PC-3 (cell line): ENCODE measurements at regions not wholly inside any gene's neighbourhood (a gene's known extent, or its start where the extent isn't known, plus 50 kb on each side); places are given as distances from the start of the nearest gene placed in this dataset.

ENCODE experiments used
- ATAC-seq: fragments of 200-7000 bp; cut with Tn5 transposase; 2 replicates; pipeline ENCODE4 v1.9.1; 2020; ENCODE audit warnings: mild to moderate bottlenecking, moderate library complexity
- BruUV-seq: library from RNA; stranded (reverse); fragments of 400-500 nt; replicated peaks from 2 replicates; lab custom pipeline; 2021; lab: Mats Ljungman, UMichigan
- CTCF ChIA-PET: fragments of 300-600 bp; sonication (Branson Sonifier 250); formaldehyde crosslinking; loops from one replicate; lab custom pipeline; 2022; ENCODE audit warnings: antibody characterized with exemption; lab: Charles Lee
- POLR2A ChIA-PET: fragments of 300-600 bp; sonication (Branson Sonifier 250); formaldehyde crosslinking; loops from one replicate; lab custom pipeline; 2022; ENCODE audit warnings: antibody characterized with exemption; ENCODE audit not compliant: unreplicated experiment; lab: Charles Lee
- DNase-seq: peaks from one replicate; pipeline ENCODE4 v3.0.0-alpha.2; 2015
- H2AFZ ChIP-seq: fragments of 300-600 bp; sonication (generic); 2 replicates; pipeline ENCODE4 v1.6.0; 2016; ENCODE audit warnings: antibody characterized with exemption, low read length
- H3F3A ChIP-seq: fragments of 300-600 bp; sonication (generic); one replicate; pipeline ENCODE4 v1.6.0; 2017; ENCODE audit warnings: antibody characterized with exemption, low read length, control low read depth, mild to moderate bottlenecking; ENCODE audit not compliant: unreplicated experiment
- H3K27ac ChIP-seq: fragments of 300-600 bp; sonication (generic); 2 replicates; pipeline ENCODE4 v1.5.1; 2016; ENCODE audit warnings: mild to moderate bottlenecking, low read length
- H3K27me3 ChIP-seq: fragments of 300-600 bp; sonication (generic); 2 replicates; pipeline ENCODE4 v1.6.1; 2016; ENCODE audit warnings: low read length, mixed read lengths
- H3K36me3 ChIP-seq: fragments of 300-600 bp; sonication (generic); 2 replicates; pipeline ENCODE4 v1.6.1; 2016; ENCODE audit warnings: low read depth, mixed run types, low read length, mixed read lengths
- H3K4me1 ChIP-seq: fragments of 300-600 bp; sonication (generic); 2 replicates; pipeline ENCODE4 v1.5.1; 2016; ENCODE audit warnings: low read length; ENCODE audit not compliant: insufficient read depth
- H3K4me2 ChIP-seq: fragments of 300-600 bp; sonication (generic); 2 replicates; pipeline ENCODE4 v1.6.0; 2016; ENCODE audit warnings: low read length
- H3K4me3 ChIP-seq: fragments of 300-600 bp; sonication (generic); 2 replicates; pipeline ENCODE4 v1.5.1; 2016; ENCODE audit warnings: mild to moderate bottlenecking, low read length, mixed read lengths
- H3K79me2 ChIP-seq: fragments of 300-600 bp; sonication (generic); 2 replicates; pipeline ENCODE4 v1.6.1; 2017; ENCODE audit warnings: low read length, mixed read lengths
- H3K9ac ChIP-seq: fragments of 300-600 bp; sonication (generic); 2 replicates; pipeline ENCODE4 v1.6.0; 2016; ENCODE audit warnings: mild to moderate bottlenecking, low read length
- H3K9me2 ChIP-seq: fragments of 300-600 bp; sonication (generic); replicated peaks from 2 replicates; pipeline ENCODE4 v1.6.1; 2016; ENCODE audit warnings: mixed run types, low read length, mixed read lengths
- H3K9me3 ChIP-seq: fragments of 300-600 bp; sonication (generic); 2 replicates; pipeline ENCODE4 v1.6.1; 2016; ENCODE audit warnings: low read length, mixed read lengths
- H4K20me1 ChIP-seq: fragments of 300-600 bp; sonication (generic); 2 replicates; pipeline ENCODE4 v1.6.1; 2016; ENCODE audit warnings: low read length, mixed read lengths
- CTCF ChIP-seq: fragments of 300-600 bp; sonication (generic); conservative IDR thresholded peaks from 2 replicates; pipeline ENCODE4 v1.5.1; 2017; ENCODE audit warnings: antibody characterized with exemption, low read depth, mild to moderate bottlenecking, low read length
- EZH2 ChIP-seq: fragments of 300-600 bp; sonication (generic); IDR thresholded peaks from one replicate; pipeline ENCODE4 v1.6.1; 2017; ENCODE audit warnings: antibody characterized with exemption, mild to moderate bottlenecking, low read length; ENCODE audit not compliant: unreplicated experiment
- EZH2phosphoT487 ChIP-seq: fragments of 300-600 bp; sonication (generic); IDR thresholded peaks from 2 replicates; pipeline ENCODE4 v1.6.1; 2018; ENCODE audit warnings: mild to moderate bottlenecking, antibody characterized with exemption, low read length, borderline replicate concordance
- intact Hi-C: fragments of 100-400 bp; cut with micrococcal nuclease; formaldehyde crosslinking; loops from 2 replicates; pipeline ENCODE4 v1.9.0; 2023

DNA sequence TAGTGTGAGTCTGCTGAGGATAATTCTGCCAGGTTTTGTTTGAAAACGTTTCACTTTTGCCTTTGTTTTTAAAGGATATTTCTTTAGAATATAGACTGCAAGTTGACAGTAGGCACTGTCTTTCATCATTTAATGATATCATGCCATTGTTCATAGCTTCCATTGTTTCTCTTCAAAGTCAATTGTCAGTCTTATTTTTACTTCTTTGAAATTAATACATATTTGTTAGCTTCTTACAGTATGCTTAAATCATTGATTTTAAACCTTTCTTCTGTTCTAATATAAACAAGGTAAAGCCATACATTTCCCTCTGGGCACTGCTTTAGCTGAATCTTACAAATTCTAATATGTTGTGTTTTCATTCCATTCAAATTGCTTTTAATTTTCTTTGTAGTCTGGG is 62.3 kb upstream of the PARVA start:
- Histone ChIP-seq H3K36me3 (peaks cover 5% of the 10 kb centered on the region; the same call in 1 of the 2 replicates), H2AFZ (no peak overlapping the region), H3K27me3 (no peaks in the 10 kb centered on the region), H3K4me3 (no peak overlapping the region), H3K4me1 (no peaks in the 10 kb centered on the region), H4K20me1 (no peaks in the 10 kb centered on the region), H3K9me2 (no peaks in the 10 kb centered on the region), H3K9me3 (peaks cover 7% of the 10 kb centered on the region), H3K27ac (no peak overlapping the region), H3K4me2 (no peak overlapping the region), H3F3A (no peaks in the 10 kb centered on the region), H3K9ac (no peak overlapping the region), H3K79me2 (no peaks in the 10 kb centered on the region)
- no TSS peak for BruUV-seq
- ChIA-PET POLR2A (no interaction called here), CTCF (interaction anchor here (0.5 kb wide), 1 partner anchor 33 kb away, joined by 3 read pairs; no protein-coding TSS in a partner anchor)
- TF ChIP-seq CTCF (no peak), EZH2 (no peak), EZH2phosphoT487 (no peak)
- intact Hi-C loops = no loop called here
- DNase-seq (no peak), ATAC-seq (no peak)

DNA sequence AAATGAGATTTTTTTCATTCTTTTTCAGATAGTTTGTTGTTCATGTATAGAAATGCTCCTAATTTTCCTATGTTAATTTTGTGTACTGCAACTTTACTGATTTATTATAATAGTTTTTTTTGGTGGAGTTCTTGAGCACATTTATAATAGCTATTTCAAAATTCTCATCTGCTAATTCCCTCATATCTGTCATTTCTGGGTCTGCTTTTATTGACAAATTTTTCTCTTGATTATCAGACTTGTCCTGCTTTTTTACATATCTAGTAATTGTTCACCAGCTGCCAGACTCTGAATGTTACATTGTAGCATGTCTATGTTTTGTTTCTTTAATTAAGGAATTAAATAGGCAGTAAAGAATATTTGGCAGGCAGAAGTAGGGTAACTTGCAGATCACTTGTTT is 60.9 kb upstream of the PARVA start:
- H3K27me3 ChIP-seq = no peaks in the 10 kb centered on the region
- no peak overlapping the region for H3K4me2 ChIP-seq
- peaks cover 5% of the 10 kb centered on the region; the same call in 1 of the 2 replicates for H3K36me3 ChIP-seq
- intact Hi-C loops = no loop called here
- H2AFZ ChIP-seq = no peak overlapping the region
- peaks cover 7% of the 10 kb centered on the region for H3K9me3 ChIP-seq
- H3K27ac ChIP-seq = no peak overlapping the region
- TF ChIP-seq CTCF (no peak), EZH2phosphoT487 (no peak), EZH2 (no peak)
- ChIA-PET POLR2A (no interaction called here), CTCF (no interaction called here)
- no peaks in the 10 kb centered on the region for H3K9me2 ChIP-seq
- no peak overlapping the region for H3K4me3 ChIP-seq
- H3F3A ChIP-seq = no peaks in the 10 kb centered on the region
- DNase-seq = no peak
- BruUV-seq = no TSS peak
- no peak for ATAC-seq
- H4K20me1 ChIP-seq = no peaks in the 10 kb centered on the region
- no peaks in the 10 kb centered on the region for H3K4me1 ChIP-seq
- H3K79me2 ChIP-seq = no peaks in the 10 kb centered on the region
- H3K9ac ChIP-seq = no peak overlapping the region

- no TSS peak for BruUV-seq
Measured at GRCh38 chr11:12318791-12319438, 58.5 kb upstream of the PARVA start.

More at GRCh38 chr11:12318791-12319438, 58.5 kb upstream of the PARVA start:
- Histone ChIP-seq H3K79me2 (no peaks in the 10 kb centered on the region), H3K27me3 (no peaks in the 10 kb centered on the region), H3F3A (no peaks in the 10 kb centered on the region), H3K27ac (no peak overlapping the region), H3K9me3 (peaks cover 7% of the 10 kb centered on the region), H3K36me3 (peaks cover 5% of the 10 kb centered on the region; the same call in 1 of the 2 replicates), H3K9ac (no peak overlapping the region), H2AFZ (no peak overlapping the region), H4K20me1 (no peaks in the 10 kb centered on the region), H3K4me2 (no peak overlapping the region), H3K4me1 (no peaks in the 10 kb centered on the region), H3K9me2 (no peaks in the 10 kb centered on the region), H3K4me3 (no peak overlapping the region)
- TF ChIP-seq EZH2 (no peak), CTCF (no peak), EZH2phosphoT487 (no peak)
- ATAC-seq (no peak), DNase-seq (no peak)
- ChIA-PET POLR2A (no interaction called here), CTCF (no interaction called here)
- intact Hi-C loops = no loop called here
